H1 (cell line): ENCODE measurements at regions not wholly inside any gene's neighbourhood (a gene's known extent, or its start where the extent isn't known, plus 50 kb on each side); places are given as distances from the start of the nearest gene placed in this dataset.

ENCODE experiments used
- CTCF ChIA-PET: fragments of 300-600 bp; sonication (Branson Sonifier 250); formaldehyde crosslinking; loops from one replicate; lab custom pipeline; 2021; ENCODE audit not compliant: partially characterized antibody; lab: Charles Lee
- POLR2A ChIA-PET: fragments of 300-600 bp; sonication (Branson Sonifier 250); formaldehyde crosslinking; loops from one replicate; lab custom pipeline; 2021; ENCODE audit warnings: inconsistent platforms; ENCODE audit not compliant: partially characterized antibody; lab: Charles Lee
- DNase-seq, 2 experiments: peaks; one replicate each; pipeline versions ENCODE4 v3.0.0 to v3.0.0-alpha.2; 2010 to 2022; ENCODE audit warnings: low spot score in 2 of 2, low read depth in 1 of 2, mixed read lengths in 1 of 2
- FAIRE-seq: peaks from 2 replicates; lab custom pipeline; 2011; peaks lifted over from hg19 to GRCh38; lab: Jason Lieb, UNC
- H2AFZ ChIP-seq: 2 replicates; pipeline ENCODE4 v1.8.1; 2012; ENCODE audit warnings: low read length, inconsistent platforms
- H2AK5ac ChIP-seq: 2 replicates; pipeline ENCODE4 v1.6.1; 2013; ENCODE audit warnings: low read depth, low read length
- H2BK120ac ChIP-seq: replicated peaks from 2 replicates; pipeline ENCODE3; 2013; ENCODE audit warnings: low read depth, low read length, inconsistent platforms
- H2BK12ac ChIP-seq: 2 replicates; pipeline ENCODE4 v1.6.1; 2013; ENCODE audit warnings: low read depth, low read length
- H2BK15ac ChIP-seq: 2 replicates; pipeline ENCODE4 v1.6.1; 2013; ENCODE audit warnings: low read length
- H2BK20ac ChIP-seq: 2 replicates; pipeline ENCODE4 v1.6.1; 2013; ENCODE audit warnings: low read length
- H2BK5ac ChIP-seq: 2 replicates; pipeline ENCODE4 v1.6.1; 2013; ENCODE audit warnings: low read depth, low read length
- H3K14ac ChIP-seq: 2 replicates; pipeline ENCODE4 v1.6.1; 2013; ENCODE audit warnings: inconsistent platforms; ENCODE audit not compliant: insufficient read length
- H3K18ac ChIP-seq: 2 replicates; pipeline ENCODE4 v1.6.1; 2013; ENCODE audit warnings: low read length; ENCODE audit errors: extremely low read depth
- H3K23ac ChIP-seq: 2 replicates; pipeline ENCODE4 v1.6.1; 2013; ENCODE audit warnings: inconsistent platforms; ENCODE audit not compliant: insufficient read length
- H3K23me2 ChIP-seq: 2 replicates; pipeline ENCODE4 v1.6.1; 2013; ENCODE audit warnings: low read depth, low read length
- H3K27ac ChIP-seq: 2 replicates; pipeline ENCODE4 v1.6.1; 2011; ENCODE audit warnings: low read depth, low read length, inconsistent platforms
- H3K27me3 ChIP-seq, 4 experiments: replicated peaks in 1 of 4; 1 replicate in 1 of 4; 2 replicates in 3 of 4; pipeline versions ENCODE4 v1.6.1 to v1.8.1; 2011 to 2013; ENCODE audit warnings: low read length in 3 of 4, mild to moderate bottlenecking in 3 of 4, inconsistent platforms in 2 of 4, mixed read lengths in 2 of 4, moderate library complexity in 1 of 4; ENCODE audit not compliant: control insufficient read depth in 3 of 4, insufficient read depth in 3 of 4; ENCODE audit errors: extremely low read depth in 1 of 4
- H3K36me3 ChIP-seq, 4 experiments: 2 replicates each; pipeline versions ENCODE4 v1.6.1 to v1.8.1; 2011 to 2013; ENCODE audit warnings: mild to moderate bottlenecking in 4 of 4, low read length in 3 of 4, moderate library complexity in 2 of 4, control low read depth in 1 of 4, inconsistent platforms in 1 of 4; ENCODE audit not compliant: insufficient read depth in 4 of 4, control insufficient read depth in 2 of 4
- H3K4ac ChIP-seq: replicated peaks from 2 replicates; pipeline ENCODE3; 2013; ENCODE audit warnings: low read length, low read depth, mixed read lengths, inconsistent platforms; ENCODE audit not compliant: insufficient read length
- H3K4me1 ChIP-seq, 4 experiments: replicated peaks in 1 of 4; 1 replicate in 1 of 4; 2 replicates in 3 of 4; pipeline versions ENCODE4 v1.6.1 to v1.8.1; 2011 to 2013; ENCODE audit warnings: low read length in 3 of 4, inconsistent platforms in 2 of 4, mixed read lengths in 1 of 4; ENCODE audit not compliant: insufficient read depth in 4 of 4, control insufficient read depth in 3 of 4
- H3K4me2 ChIP-seq, 2 experiments: 2 replicates each; pipeline versions ENCODE4 v1.6.1 to v1.8.1; 2011 to 2013; ENCODE audit warnings: low read depth in 2 of 2, low read length in 2 of 2, control low read depth in 1 of 2, inconsistent platforms in 1 of 2, mild to moderate bottlenecking in 1 of 2; ENCODE audit not compliant: insufficient read depth in 1 of 2
- H3K4me3 ChIP-seq, 4 experiments: fragments of 200-600, 300-600 bp in 1 of 4; sonication (generic), shearing (Covaris generic), sonication (Bioruptor Twin) in 1 of 4; 2 replicates each; pipeline versions ENCODE4 v1.5.1 to v1.8.1; 2011 to 2016; ENCODE audit warnings: low read length in 4 of 4, low read depth in 3 of 4, control low read depth in 2 of 4, inconsistent platforms in 2 of 4, mild to moderate bottlenecking in 2 of 4, mixed read lengths in 1 of 4, moderate library complexity in 1 of 4; ENCODE audit not compliant: insufficient read depth in 2 of 4; ENCODE audit errors: extremely low read depth in 1 of 4
- H3K56ac ChIP-seq: replicated peaks from 2 replicates; pipeline ENCODE3; 2013; ENCODE audit warnings: low read depth, mild to moderate bottlenecking, mixed read lengths, low read length, inconsistent platforms; ENCODE audit not compliant: insufficient read length
- H3K79me1 ChIP-seq: 2 replicates; pipeline ENCODE4 v1.6.1; 2013; ENCODE audit warnings: low read depth, low read length, control low read depth
- H3K79me2 ChIP-seq, 2 experiments: 2 replicates each; pipeline versions ENCODE4 v1.6.1 to v1.8.1; 2012 to 2013; ENCODE audit warnings: low read length in 2 of 2, mild to moderate bottlenecking in 2 of 2, inconsistent platforms in 1 of 2; ENCODE audit not compliant: insufficient read depth in 2 of 2, control insufficient read depth in 1 of 2
- H3K9ac ChIP-seq, 4 experiments: replicated peaks in 1 of 4; 1 replicate in 1 of 4; 2 replicates in 3 of 4; pipeline versions ENCODE4 v1.6.1 to v1.8.1; 2011 to 2013; ENCODE audit warnings: low read depth in 3 of 4, low read length in 3 of 4, control low read depth in 2 of 4, mild to moderate bottlenecking in 2 of 4, moderate library complexity in 2 of 4, inconsistent platforms in 1 of 4; ENCODE audit errors: extremely low read depth in 1 of 4
- H3K9me3 ChIP-seq, 2 experiments: 2 replicates each; pipeline versions ENCODE4 v1.6.1 to v1.8.1; 2012 to 2013; ENCODE audit warnings: mild to moderate bottlenecking in 2 of 2, moderate library complexity in 2 of 2, control low read depth in 1 of 2, inconsistent platforms in 1 of 2, low read depth in 1 of 2, low read length in 1 of 2, mixed read lengths in 1 of 2; ENCODE audit not compliant: insufficient read depth in 2 of 2
- H4K20me1 ChIP-seq, 2 experiments: replicated peaks in 1 of 2; 2 replicates each; pipeline versions ENCODE3 to v1.8.1; 2011 to 2013; ENCODE audit warnings: inconsistent platforms in 2 of 2, low read length in 2 of 2, mild to moderate bottlenecking in 1 of 2; ENCODE audit not compliant: insufficient read depth in 2 of 2, control insufficient read depth in 1 of 2
- H4K5ac ChIP-seq: 2 replicates; pipeline ENCODE4 v1.6.1; 2013; ENCODE audit warnings: low read length, low read depth, mixed read lengths, inconsistent platforms; ENCODE audit not compliant: insufficient read length
- H4K8ac ChIP-seq: 2 replicates; pipeline ENCODE4 v1.8.0; 2013; ENCODE audit warnings: mild to moderate bottlenecking, moderate library complexity, low read length, inconsistent platforms; ENCODE audit not compliant: insufficient read depth; ENCODE audit errors: extremely low read depth
- H4K91ac ChIP-seq: replicated peaks from 2 replicates; pipeline ENCODE3; 2013; ENCODE audit warnings: low read length, mixed read lengths, inconsistent platforms; ENCODE audit not compliant: insufficient read length
- ATF2 ChIP-seq: IDR thresholded peaks from 2 replicates; pipeline ENCODE4 v1.6.1; 2012; ENCODE audit warnings: low read length, inconsistent platforms
- BACH1 ChIP-seq: IDR thresholded peaks from 2 replicates; pipeline ENCODE4 v1.6.1; 2012; ENCODE audit warnings: low read length, improper control_type of control experiment
- CBX8 ChIP-seq: fragments of 300-800, 300-1000 bp; sonication (generic); IDR thresholded peaks from 2 replicates; pipeline ENCODE4 v1.7.1; 2016; ENCODE audit warnings: low read depth, low read length, borderline replicate concordance
- CEBPB ChIP-seq: IDR thresholded peaks from 2 replicates; pipeline ENCODE4 v1.6.1; 2012; ENCODE audit warnings: low read depth, low read length
- JUN ChIP-seq: IDR thresholded peaks from 2 replicates; pipeline ENCODE4 v1.6.1; 2011; ENCODE audit warnings: low read depth, mild to moderate bottlenecking, improper control_type of control experiment, low read length
- JUND ChIP-seq: IDR thresholded peaks from 2 replicates; pipeline ENCODE4 v1.6.1; 2011; ENCODE audit warnings: mild to moderate bottlenecking, improper control_type of control experiment, low read length
- KDM4A ChIP-seq: IDR thresholded peaks from one replicate; pipeline ENCODE4 v1.7.1; 2012; ENCODE audit warnings: low read depth, mild to moderate bottlenecking, moderate library complexity, low read length, inconsistent platforms; ENCODE audit not compliant: severe bottlenecking
- KDM5A ChIP-seq: fragments of 200-600 bp; IDR thresholded peaks from 2 replicates; pipeline ENCODE4 v1.7.1; 2012; ENCODE audit warnings: mild to moderate bottlenecking, low read length, inconsistent platforms, mixed read lengths
- MAFK ChIP-seq: IDR thresholded peaks from 2 replicates; pipeline ENCODE4 v1.6.1; 2012; ENCODE audit warnings: low read depth, mild to moderate bottlenecking, improper control_type of control experiment, low read length
- POU5F1 ChIP-seq: IDR thresholded peaks from 2 replicates; pipeline ENCODE4 v1.6.1; 2011; ENCODE audit warnings: low read depth, mild to moderate bottlenecking, low read length, moderate library complexity
- TAF1 ChIP-seq: IDR thresholded peaks from 2 replicates; pipeline ENCODE4 v1.6.1; 2011; ENCODE audit warnings: mild to moderate bottlenecking, low read depth, low read length
- TAF7 ChIP-seq: optimal IDR thresholded peaks from 2 replicates; pipeline ENCODE3; 2011; ENCODE audit warnings: low read depth, mild to moderate bottlenecking, inconsistent platforms, low read length, moderate library complexity, borderline replicate concordance
- TF ChIP-seq, protein P1 (sequence below), 3 experiments: IDR thresholded peaks; 1 replicate in 2 of 3; 2 replicates in 1 of 3; pipeline versions ENCODE4 v1.5.1 to v1.6.1; 2011; ENCODE audit warnings: low read length in 3 of 3, mild to moderate bottlenecking in 3 of 3, inconsistent platforms in 2 of 3, low read depth in 1 of 3, moderate library complexity in 1 of 3; ENCODE audit not compliant: insufficient read depth in 1 of 3; ENCODE audit errors: control extremely low read depth in 1 of 3

GRCh38 chr6:45715508-45715803 is 300.2 kb downstream of the CLIC5 start:
- H3K4me2 ChIP-seq, result no peak overlapping the region
- H3K4me1 ChIP-seq, result 0 out of 7 replicates have a peak, but pooled peaks cover 0 to 2% (median 0%) of the 10 kb centered on the region in 4 experiments
- FAIRE-seq, result no peak
- H3K79me2 ChIP-seq, result no peaks in the 10 kb centered on the region
- no peak overlapping the region for H4K8ac ChIP-seq
- no peak for DNase-seq
- H3K56ac ChIP-seq, result no peak overlapping the region
- no peak overlapping the region for H2BK5ac ChIP-seq
- H3K79me1 ChIP-seq, result no peaks in the 10 kb centered on the region
- no peaks in the 10 kb centered on the region for H4K20me1 ChIP-seq
- no peak for TF ChIP-seq JUN
- no peak for TF ChIP-seq MAFK
- TF ChIP-seq KDM4A, result no peak
- no peak for TF ChIP-seq BACH1
- TF ChIP-seq KDM5A, result no peak
- TF ChIP-seq, protein P1, sequence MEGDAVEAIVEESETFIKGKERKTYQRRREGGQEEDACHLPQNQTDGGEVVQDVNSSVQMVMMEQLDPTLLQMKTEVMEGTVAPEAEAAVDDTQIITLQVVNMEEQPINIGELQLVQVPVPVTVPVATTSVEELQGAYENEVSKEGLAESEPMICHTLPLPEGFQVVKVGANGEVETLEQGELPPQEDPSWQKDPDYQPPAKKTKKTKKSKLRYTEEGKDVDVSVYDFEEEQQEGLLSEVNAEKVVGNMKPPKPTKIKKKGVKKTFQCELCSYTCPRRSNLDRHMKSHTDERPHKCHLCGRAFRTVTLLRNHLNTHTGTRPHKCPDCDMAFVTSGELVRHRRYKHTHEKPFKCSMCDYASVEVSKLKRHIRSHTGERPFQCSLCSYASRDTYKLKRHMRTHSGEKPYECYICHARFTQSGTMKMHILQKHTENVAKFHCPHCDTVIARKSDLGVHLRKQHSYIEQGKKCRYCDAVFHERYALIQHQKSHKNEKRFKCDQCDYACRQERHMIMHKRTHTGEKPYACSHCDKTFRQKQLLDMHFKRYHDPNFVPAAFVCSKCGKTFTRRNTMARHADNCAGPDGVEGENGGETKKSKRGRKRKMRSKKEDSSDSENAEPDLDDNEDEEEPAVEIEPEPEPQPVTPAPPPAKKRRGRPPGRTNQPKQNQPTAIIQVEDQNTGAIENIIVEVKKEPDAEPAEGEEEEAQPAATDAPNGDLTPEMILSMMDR (IDR thresholded peaks at IDR 0.05; ENCODE audit: control extremely low read depth in 1 of 3, insufficient read depth in 1 of 3, low read depth in 1 of 3, low read length in 3 of 3), result no peak
- no peak for TF ChIP-seq ATF2
- no peak for TF ChIP-seq JUND
- TF ChIP-seq CBX8, result no peak
- TF ChIP-seq POU5F1, result no peak
- TF ChIP-seq TAF7, result no peak
- no peak for TF ChIP-seq CEBPB
- TF ChIP-seq TAF1, result no peak
- no peaks in the 10 kb centered on the region for H3K23me2 ChIP-seq
- no peak overlapping the region for H3K27ac ChIP-seq
- no peaks in the 10 kb centered on the region for H3K9me3 ChIP-seq
- H2BK15ac ChIP-seq, result no peak overlapping the region
- H3K9ac ChIP-seq, result no peak overlapping the region
- no peak overlapping the region for H3K4me3 ChIP-seq
- no peak overlapping the region for H3K4ac ChIP-seq
- no peak overlapping the region for H3K23ac ChIP-seq
- peaks cover 0 to 2% (median 0%) of the 10 kb centered on the region in 4 experiments; a peak in 1 of 7 replicates for H3K27me3 ChIP-seq
- no peak overlapping the region for H2BK120ac ChIP-seq
- no peak overlapping the region for H3K14ac ChIP-seq
- H2BK20ac ChIP-seq, result no peak overlapping the region
- no peaks in the 10 kb centered on the region for H3K36me3 ChIP-seq
- ChIA-PET POLR2A (no interaction called here), CTCF (interaction anchor here (0.9 to 2.8 kb wide), 9 partner anchors 10 to 1059 kb away, joined by 3 to 26 read pairs (median 7); no protein-coding TSS in a partner anchor)
- no peak overlapping the region for H2BK12ac ChIP-seq
- no peak overlapping the region for H2AK5ac ChIP-seq
- H4K5ac ChIP-seq, result no peak overlapping the region
- H4K91ac ChIP-seq, result no peak overlapping the region
- no peak overlapping the region for H3K18ac ChIP-seq
- no peak overlapping the region for H2AFZ ChIP-seq
